GM23338 (cell line): ENCODE measurements at regions not wholly inside any gene's neighbourhood (a gene's known extent, or its start where the extent isn't known, plus 50 kb on each side); places are given as distances from the start of the nearest gene placed in this dataset.

Source experiments
- ATAC-seq: fragments of 200-7000 bp; cut with Tn5 transposase; 3 replicates; pipeline ENCODE4 v1.9.1; 2020
- DNase-seq: peaks from one replicate; pipeline ENCODE4 v3.0.0-alpha.2; 2015; ENCODE audit warnings: low spot score
- H2AFZ ChIP-seq: fragments of 200-600 bp; sonication (generic); 2 replicates; pipeline ENCODE4 v1.8.0; 2016; ENCODE audit warnings: antibody characterized with exemption, mild to moderate bottlenecking, moderate library complexity
- H3F3A ChIP-seq: fragments of 200-600 bp; sonication (generic); replicated peaks from 2 replicates; pipeline ENCODE4 v1.8.0; 2017; ENCODE audit warnings: antibody characterized with exemption, mixed run types, low read depth
- H3K27ac ChIP-seq: fragments of 200-600 bp; sonication (generic); 2 replicates; pipeline ENCODE4 v1.6.1; 2016; ENCODE audit warnings: low read depth
- H3K27me3 ChIP-seq: fragments of 200-600 bp; sonication (generic); 2 replicates; pipeline ENCODE4 v1.8.0; 2016; ENCODE audit warnings: mild to moderate bottlenecking, mixed run types, moderate library complexity; ENCODE audit not compliant: insufficient read depth
- H3K36me3 ChIP-seq: fragments of 200-600 bp; sonication (generic); 2 replicates; pipeline ENCODE4 v1.8.0; 2016; ENCODE audit warnings: mild to moderate bottlenecking; ENCODE audit not compliant: insufficient read depth
- H3K4me1 ChIP-seq: fragments of 200-600 bp; sonication (generic); 2 replicates; pipeline ENCODE4 v1.8.0; 2016; ENCODE audit warnings: mild to moderate bottlenecking, moderate library complexity; ENCODE audit not compliant: insufficient read depth
- H3K4me2 ChIP-seq: fragments of 200-600 bp; sonication (generic); 2 replicates; pipeline ENCODE4 v1.7.1; 2017; ENCODE audit warnings: mixed run types
- H3K4me3 ChIP-seq: fragments of 200-600 bp; sonication (generic); 2 replicates; pipeline ENCODE4 v1.6.1; 2016; ENCODE audit warnings: mixed run types
- H3K79me2 ChIP-seq: fragments of 200-600 bp; sonication (generic); replicated peaks from 2 replicates; pipeline ENCODE4 v1.8.0; 2017; ENCODE audit warnings: mild to moderate bottlenecking; ENCODE audit not compliant: insufficient read depth
- H3K9me2 ChIP-seq: fragments of 200-600 bp; sonication (generic); 2 replicates; pipeline ENCODE4 v1.8.0; 2017; ENCODE audit not compliant: insufficient read depth
- H4K20me1 ChIP-seq: fragments of 200-600 bp; sonication (generic); replicated peaks from 2 replicates; pipeline ENCODE4 v1.8.0; 2017; ENCODE audit warnings: mild to moderate bottlenecking; ENCODE audit not compliant: insufficient read depth
- H3K27ac Mint-ChIP-seq: 2 replicates; pipeline ENCODE4 v1.8.0; 2020; ENCODE audit warnings: inconsistent platforms, mild to moderate bottlenecking, moderate library complexity, mixed read lengths
- H3K27me3 Mint-ChIP-seq: 3 replicates; pipeline ENCODE4 v1.8.0; 2022; ENCODE audit warnings: low read depth, mild to moderate bottlenecking, moderate library complexity, mixed read lengths, inconsistent platforms; ENCODE audit not compliant: insufficient read depth, poor library complexity
- H3K36me3 Mint-ChIP-seq: 3 replicates; pipeline ENCODE4 v1.8.0; 2021; ENCODE audit warnings: low read depth, mild to moderate bottlenecking, inconsistent platforms, moderate library complexity, mixed read lengths
- H3K4me1 Mint-ChIP-seq: 3 replicates; pipeline ENCODE4 v1.8.0; 2020; ENCODE audit warnings: mild to moderate bottlenecking, inconsistent platforms, mixed read lengths
- H3K4me3 Mint-ChIP-seq: 3 replicates; pipeline ENCODE4 v1.8.0; 2021; ENCODE audit warnings: moderate library complexity, mild to moderate bottlenecking, inconsistent platforms, mixed read lengths
- H3K9me3 Mint-ChIP-seq: 3 replicates; pipeline ENCODE4 v1.8.0; 2020; ENCODE audit warnings: moderate library complexity, mild to moderate bottlenecking, inconsistent platforms, mixed read lengths
- CREB1 ChIP-seq: fragments of 250-450 bp; sonication (Bioruptor Pico); IDR thresholded peaks from 2 replicates; pipeline ENCODE4 v1.5.0; 2020; ENCODE audit warnings: low read depth, mild to moderate bottlenecking, moderate library complexity
- EZH2 ChIP-seq: fragments of 200-600 bp; sonication (generic); IDR thresholded peaks from one replicate; pipeline ENCODE4 v1.8.0; 2017; ENCODE audit warnings: antibody characterized with exemption, mild to moderate bottlenecking, low read depth; ENCODE audit not compliant: unreplicated experiment
- EZH2phosphoT487 ChIP-seq: fragments of 200-600 bp; sonication (generic); IDR thresholded peaks from one replicate; pipeline ENCODE4 v1.8.1; 2018; ENCODE audit warnings: antibody characterized with exemption; ENCODE audit not compliant: unreplicated experiment
- JUNB ChIP-seq: IDR thresholded peaks from one replicate; pipeline ENCODE4 v1.6.1; 2016; ENCODE audit warnings: antibody characterized with exemption; ENCODE audit not compliant: unreplicated experiment
- NANOG ChIP-seq: IDR thresholded peaks from 2 replicates; pipeline ENCODE4 v1.6.1; 2016; ENCODE audit warnings: antibody characterized with exemption, borderline replicate concordance
- ZNF114 ChIP-seq: fragments of 250-450 bp; sonication (Bioruptor Pico); IDR thresholded peaks from 2 replicates; pipeline ENCODE4 v1.5.0; 2020; ENCODE audit warnings: mild to moderate bottlenecking, moderate library complexity
- ZNF331 ChIP-seq: fragments of 250-450 bp; sonication (Bioruptor Pico); IDR thresholded peaks from 2 replicates; pipeline ENCODE4 v1.5.0; 2020; ENCODE audit warnings: low read depth, mild to moderate bottlenecking, moderate library complexity
- TF ChIP-seq, protein P1 (sequence below), 2 experiments: fragments of 200-600 bp in 1 of 2; sonication (generic) in 1 of 2; conservative IDR thresholded peaks; 2 replicates each; pipeline versions ENCODE4 v1.5.1 to v1.6.1; 2016 to 2017; ENCODE audit warnings: antibody characterized with exemption in 2 of 2, low read depth in 2 of 2, mild to moderate bottlenecking in 2 of 2, moderate library complexity in 1 of 2
- TF ChIP-seq, protein P2 (sequence below): IDR thresholded peaks from one replicate; pipeline ENCODE4 v1.6.1; 2018; ENCODE audit warnings: antibody characterized with exemption; ENCODE audit not compliant: unreplicated experiment
- TF ChIP-seq, protein P3 (sequence below): fragments of 250-450 bp; sonication (Bioruptor Pico); IDR thresholded peaks from 2 replicates; pipeline ENCODE4 v1.5.0; 2020; ENCODE audit warnings: mild to moderate bottlenecking, moderate library complexity

DNA sequence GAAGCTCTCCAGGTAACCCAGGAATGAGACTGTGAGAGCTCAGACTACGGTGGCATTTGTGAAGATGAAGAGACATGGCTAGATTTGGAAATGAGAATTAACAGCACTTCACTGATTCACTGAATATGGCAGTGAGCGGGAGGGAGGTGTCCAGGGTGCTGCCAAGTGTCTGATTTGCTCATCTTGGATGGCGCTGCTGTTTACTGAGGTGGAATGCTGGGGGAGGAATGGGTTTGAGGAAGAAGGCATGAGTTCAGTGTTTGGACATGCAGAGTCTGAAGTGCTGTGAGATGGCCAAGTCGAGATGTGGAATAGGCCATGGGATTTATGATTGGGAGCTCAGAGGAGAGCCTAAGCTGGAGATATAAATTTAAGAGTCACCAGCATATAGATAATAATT is 437.1 kb upstream of the NPVF start:
- no peak overlapping the region for H3K4me3 Mint-ChIP-seq
- Histone ChIP-seq H3K4me1 (no peaks in the 10 kb centered on the region), H3K27ac (no peak overlapping the region), H2AFZ (no peak overlapping the region), H3K9me2 (no peaks in the 10 kb centered on the region), H4K20me1 (no peaks in the 10 kb centered on the region), H3K27me3 (no peaks in the 10 kb centered on the region), H3K4me2 (no peak overlapping the region), H3K79me2 (no peaks in the 10 kb centered on the region), H3F3A (no peaks in the 10 kb centered on the region), H3K36me3 (no peaks in the 10 kb centered on the region), H3K4me3 (no peak overlapping the region)
- no peaks in the 10 kb centered on the region for H3K36me3 Mint-ChIP-seq
- no peak for ATAC-seq
- H3K9me3 Mint-ChIP-seq, result no peaks in the 10 kb centered on the region
- H3K27me3 Mint-ChIP-seq, result peaks cover 2% of the 10 kb centered on the region
- peaks cover 15% of the 10 kb centered on the region for H3K4me1 Mint-ChIP-seq
- no peak for DNase-seq
- TF ChIP-seq NANOG, result no peak
- TF ChIP-seq JUNB, result no peak
- TF ChIP-seq, protein P1, sequence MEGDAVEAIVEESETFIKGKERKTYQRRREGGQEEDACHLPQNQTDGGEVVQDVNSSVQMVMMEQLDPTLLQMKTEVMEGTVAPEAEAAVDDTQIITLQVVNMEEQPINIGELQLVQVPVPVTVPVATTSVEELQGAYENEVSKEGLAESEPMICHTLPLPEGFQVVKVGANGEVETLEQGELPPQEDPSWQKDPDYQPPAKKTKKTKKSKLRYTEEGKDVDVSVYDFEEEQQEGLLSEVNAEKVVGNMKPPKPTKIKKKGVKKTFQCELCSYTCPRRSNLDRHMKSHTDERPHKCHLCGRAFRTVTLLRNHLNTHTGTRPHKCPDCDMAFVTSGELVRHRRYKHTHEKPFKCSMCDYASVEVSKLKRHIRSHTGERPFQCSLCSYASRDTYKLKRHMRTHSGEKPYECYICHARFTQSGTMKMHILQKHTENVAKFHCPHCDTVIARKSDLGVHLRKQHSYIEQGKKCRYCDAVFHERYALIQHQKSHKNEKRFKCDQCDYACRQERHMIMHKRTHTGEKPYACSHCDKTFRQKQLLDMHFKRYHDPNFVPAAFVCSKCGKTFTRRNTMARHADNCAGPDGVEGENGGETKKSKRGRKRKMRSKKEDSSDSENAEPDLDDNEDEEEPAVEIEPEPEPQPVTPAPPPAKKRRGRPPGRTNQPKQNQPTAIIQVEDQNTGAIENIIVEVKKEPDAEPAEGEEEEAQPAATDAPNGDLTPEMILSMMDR (conservative IDR thresholded peaks at IDR 0.05; ENCODE audit: low read depth in 2 of 2), result no peak
- no peak for TF ChIP-seq EZH2phosphoT487
- no peak for TF ChIP-seq EZH2
- TF ChIP-seq ZNF331 (CRISPR knock-in tag), result no peak
- TF ChIP-seq, protein P2, sequence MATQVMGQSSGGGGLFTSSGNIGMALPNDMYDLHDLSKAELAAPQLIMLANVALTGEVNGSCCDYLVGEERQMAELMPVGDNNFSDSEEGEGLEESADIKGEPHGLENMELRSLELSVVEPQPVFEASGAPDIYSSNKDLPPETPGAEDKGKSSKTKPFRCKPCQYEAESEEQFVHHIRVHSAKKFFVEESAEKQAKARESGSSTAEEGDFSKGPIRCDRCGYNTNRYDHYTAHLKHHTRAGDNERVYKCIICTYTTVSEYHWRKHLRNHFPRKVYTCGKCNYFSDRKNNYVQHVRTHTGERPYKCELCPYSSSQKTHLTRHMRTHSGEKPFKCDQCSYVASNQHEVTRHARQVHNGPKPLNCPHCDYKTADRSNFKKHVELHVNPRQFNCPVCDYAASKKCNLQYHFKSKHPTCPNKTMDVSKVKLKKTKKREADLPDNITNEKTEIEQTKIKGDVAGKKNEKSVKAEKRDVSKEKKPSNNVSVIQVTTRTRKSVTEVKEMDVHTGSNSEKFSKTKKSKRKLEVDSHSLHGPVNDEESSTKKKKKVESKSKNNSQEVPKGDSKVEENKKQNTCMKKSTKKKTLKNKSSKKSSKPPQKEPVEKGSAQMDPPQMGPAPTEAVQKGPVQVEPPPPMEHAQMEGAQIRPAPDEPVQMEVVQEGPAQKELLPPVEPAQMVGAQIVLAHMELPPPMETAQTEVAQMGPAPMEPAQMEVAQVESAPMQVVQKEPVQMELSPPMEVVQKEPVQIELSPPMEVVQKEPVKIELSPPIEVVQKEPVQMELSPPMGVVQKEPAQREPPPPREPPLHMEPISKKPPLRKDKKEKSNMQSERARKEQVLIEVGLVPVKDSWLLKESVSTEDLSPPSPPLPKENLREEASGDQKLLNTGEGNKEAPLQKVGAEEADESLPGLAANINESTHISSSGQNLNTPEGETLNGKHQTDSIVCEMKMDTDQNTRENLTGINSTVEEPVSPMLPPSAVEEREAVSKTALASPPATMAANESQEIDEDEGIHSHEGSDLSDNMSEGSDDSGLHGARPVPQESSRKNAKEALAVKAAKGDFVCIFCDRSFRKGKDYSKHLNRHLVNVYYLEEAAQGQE, result peak; percentile 20
- TF ChIP-seq CREB1 (CRISPR knock-in tag), result no peak
- TF ChIP-seq ZNF114, result no peak
- no peak overlapping the region for H3K27ac Mint-ChIP-seq

DNA sequence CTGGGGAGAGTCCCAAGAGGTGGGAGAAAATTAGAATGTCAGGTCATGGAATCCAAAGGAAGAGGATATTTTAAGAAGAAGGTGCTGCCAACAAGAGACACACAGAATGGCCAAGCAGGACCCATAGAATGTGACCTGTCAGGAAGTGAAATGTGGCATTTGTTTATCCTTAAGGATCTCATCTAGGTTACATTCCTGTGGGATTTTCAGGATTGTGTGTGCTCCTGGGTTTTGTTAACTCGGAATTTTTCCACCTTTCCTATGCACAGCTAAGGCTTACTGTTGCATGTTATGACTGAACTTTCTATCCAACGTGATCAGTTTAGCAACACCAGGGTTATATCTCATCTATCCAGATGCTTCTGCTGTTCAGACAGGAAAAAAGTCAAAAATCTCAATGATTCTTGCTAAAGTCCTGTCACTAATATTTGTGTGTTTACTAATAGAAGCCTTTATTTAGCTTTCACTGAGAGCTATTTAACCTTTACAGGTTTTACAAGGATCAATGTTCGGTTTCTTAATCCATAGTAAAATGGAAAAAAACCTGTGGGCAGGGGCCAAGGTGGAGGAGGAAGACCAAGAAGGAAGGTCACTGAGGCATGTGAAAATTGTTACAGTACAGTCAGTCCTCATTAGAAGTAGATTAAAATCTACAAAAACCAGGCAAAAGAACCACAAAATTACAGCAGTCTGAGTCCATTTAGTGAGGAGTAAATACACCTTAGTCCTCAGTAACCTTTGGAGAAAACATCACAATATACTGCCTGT is 437.8 kb upstream of the NPVF start:
- no peak overlapping the region for H3K27ac Mint-ChIP-seq
- no peak for TF ChIP-seq EZH2
- TF ChIP-seq, protein P3, sequence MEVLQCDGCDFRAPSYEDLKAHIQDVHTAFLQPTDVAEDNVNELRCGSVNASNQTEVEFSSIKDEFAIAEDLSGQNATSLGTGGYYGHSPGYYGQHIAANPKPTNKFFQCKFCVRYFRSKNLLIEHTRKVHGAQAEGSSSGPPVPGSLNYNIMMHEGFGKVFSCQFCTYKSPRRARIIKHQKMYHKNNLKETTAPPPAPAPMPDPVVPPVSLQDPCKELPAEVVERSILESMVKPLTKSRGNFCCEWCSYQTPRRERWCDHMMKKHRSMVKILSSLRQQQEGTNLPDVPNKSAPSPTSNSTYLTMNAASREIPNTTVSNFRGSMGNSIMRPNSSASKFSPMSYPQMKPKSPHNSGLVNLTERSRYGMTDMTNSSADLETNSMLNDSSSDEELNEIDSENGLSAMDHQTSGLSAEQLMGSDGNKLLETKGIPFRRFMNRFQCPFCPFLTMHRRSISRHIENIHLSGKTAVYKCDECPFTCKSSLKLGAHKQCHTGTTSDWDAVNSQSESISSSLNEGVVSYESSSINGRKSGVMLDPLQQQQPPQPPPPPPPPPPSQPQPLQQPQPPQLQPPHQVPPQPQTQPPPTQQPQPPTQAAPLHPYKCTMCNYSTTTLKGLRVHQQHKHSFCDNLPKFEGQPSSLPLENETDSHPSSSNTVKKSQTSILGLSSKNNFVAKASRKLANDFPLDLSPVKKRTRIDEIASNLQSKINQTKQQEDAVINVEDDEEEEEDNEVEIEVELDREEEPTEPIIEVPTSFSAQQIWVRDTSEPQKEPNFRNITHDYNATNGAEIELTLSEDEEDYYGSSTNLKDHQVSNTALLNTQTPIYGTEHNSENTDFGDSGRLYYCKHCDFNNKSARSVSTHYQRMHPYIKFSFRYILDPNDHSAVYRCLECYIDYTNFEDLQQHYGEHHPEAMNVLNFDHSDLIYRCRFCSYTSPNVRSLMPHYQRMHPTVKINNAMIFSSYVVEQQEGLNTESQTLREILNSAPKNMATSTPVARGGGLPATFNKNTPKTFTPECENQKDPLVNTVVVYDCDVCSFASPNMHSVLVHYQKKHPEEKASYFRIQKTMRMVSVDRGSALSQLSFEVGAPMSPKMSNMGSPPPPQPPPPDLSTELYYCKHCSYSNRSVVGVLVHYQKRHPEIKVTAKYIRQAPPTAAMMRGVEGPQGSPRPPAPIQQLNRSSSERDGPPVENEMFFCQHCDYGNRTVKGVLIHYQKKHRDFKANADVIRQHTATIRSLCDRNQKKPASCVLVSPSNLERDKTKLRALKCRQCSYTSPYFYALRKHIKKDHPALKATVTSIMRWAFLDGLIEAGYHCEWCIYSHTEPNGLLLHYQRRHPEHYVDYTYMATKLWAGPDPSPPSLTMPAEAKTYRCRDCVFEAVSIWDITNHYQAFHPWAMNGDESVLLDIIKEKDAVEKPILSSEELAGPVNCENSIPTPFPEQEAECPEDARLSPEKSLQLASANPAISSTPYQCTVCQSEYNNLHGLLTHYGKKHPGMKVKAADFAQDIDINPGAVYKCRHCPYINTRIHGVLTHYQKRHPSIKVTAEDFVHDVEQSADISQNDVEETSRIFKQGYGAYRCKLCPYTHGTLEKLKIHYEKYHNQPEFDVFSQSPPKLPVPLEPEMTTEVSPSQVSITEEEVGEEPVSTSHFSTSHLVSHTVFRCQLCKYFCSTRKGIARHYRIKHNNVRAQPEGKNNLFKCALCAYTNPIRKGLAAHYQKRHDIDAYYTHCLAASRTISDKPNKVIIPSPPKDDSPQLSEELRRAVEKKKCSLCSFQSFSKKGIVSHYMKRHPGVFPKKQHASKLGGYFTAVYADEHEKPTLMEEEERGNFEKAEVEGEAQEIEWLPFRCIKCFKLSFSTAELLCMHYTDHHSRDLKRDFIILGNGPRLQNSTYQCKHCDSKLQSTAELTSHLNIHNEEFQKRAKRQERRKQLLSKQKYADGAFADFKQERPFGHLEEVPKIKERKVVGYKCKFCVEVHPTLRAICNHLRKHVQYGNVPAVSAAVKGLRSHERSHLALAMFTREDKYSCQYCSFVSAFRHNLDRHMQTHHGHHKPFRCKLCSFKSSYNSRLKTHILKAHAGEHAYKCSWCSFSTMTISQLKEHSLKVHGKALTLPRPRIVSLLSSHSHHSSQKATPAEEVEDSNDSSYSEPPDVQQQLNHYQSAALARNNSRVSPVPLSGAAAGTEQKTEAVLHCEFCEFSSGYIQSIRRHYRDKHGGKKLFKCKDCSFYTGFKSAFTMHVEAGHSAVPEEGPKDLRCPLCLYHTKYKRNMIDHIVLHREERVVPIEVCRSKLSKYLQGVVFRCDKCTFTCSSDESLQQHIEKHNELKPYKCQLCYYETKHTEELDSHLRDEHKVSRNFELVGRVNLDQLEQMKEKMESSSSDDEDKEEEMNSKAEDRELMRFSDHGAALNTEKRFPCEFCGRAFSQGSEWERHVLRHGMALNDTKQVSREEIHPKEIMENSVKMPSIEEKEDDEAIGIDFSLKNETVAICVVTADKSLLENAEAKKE (CRISPR knock-in tag), result no peak
- no peak for TF ChIP-seq ZNF331 (CRISPR knock-in tag)

More for the DNA sequence above, 437.8 kb upstream of the NPVF start:
- H3K9me3 Mint-ChIP-seq, result no peaks in the 10 kb centered on the region
- no peak overlapping the region for H3K4me3 Mint-ChIP-seq
- H4K20me1 ChIP-seq, result no peaks in the 10 kb centered on the region
- H3K27ac ChIP-seq, result no peak overlapping the region
- no peaks in the 10 kb centered on the region for H3K9me2 ChIP-seq
- no peak for DNase-seq
- H3F3A ChIP-seq, result no peaks in the 10 kb centered on the region
- ATAC-seq, result no peak
- H3K4me3 ChIP-seq, result no peak overlapping the region
- no peaks in the 10 kb centered on the region for H3K36me3 Mint-ChIP-seq
- H3K27me3 Mint-ChIP-seq, result peaks cover 6% of the 10 kb centered on the region
- H3K4me1 ChIP-seq, result no peaks in the 10 kb centered on the region
- no peaks in the 10 kb centered on the region for H3K36me3 ChIP-seq
- H2AFZ ChIP-seq, result no peak overlapping the region
- no peak overlapping the region for H3K4me2 ChIP-seq
- no peaks in the 10 kb centered on the region for H3K27me3 ChIP-seq
- H3K4me1 Mint-ChIP-seq, result peaks cover 17% of the 10 kb centered on the region
- H3K79me2 ChIP-seq, result no peaks in the 10 kb centered on the region
